ENCODE measurements at regions not wholly inside any gene's neighbourhood (a gene's known extent, or its start where the extent isn't known, plus 50 kb on each side); places are given as distances from the start of the nearest gene placed in this dataset.

DNA sequence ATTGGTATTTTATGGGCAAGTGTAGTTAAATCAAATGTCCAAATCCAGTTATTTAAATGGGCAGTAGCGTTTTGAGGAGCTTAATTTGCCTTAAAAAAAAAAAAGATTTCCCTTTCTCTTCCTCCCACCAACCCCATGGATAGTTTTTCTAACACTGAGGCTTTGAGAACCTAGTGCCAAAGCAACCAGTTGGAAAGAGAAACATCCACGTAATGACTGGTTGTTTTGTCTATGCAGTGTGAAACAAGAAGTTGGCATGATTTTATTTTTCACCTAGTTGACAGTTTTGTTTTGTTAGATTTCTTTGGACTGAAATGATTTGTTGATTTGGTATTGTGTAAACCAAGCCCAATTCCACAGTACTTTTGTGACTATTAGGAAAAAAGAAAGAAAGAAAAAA, 170.0 kb downstream of the SOX2 start:
- H3K36me3 Mint-ChIP-seq (ENCODE audit: low read depth): no peaks in the 10 kb centered on the region
- no peaks in the 10 kb centered on the region for H3K9me3 Mint-ChIP-seq
- H3K27me3 Mint-ChIP-seq (ENCODE audit: low read depth): no peaks in the 10 kb centered on the region
- DNase-seq (ENCODE audit: low spot score): no peak
- H3K4me1 Mint-ChIP-seq (ENCODE audit: low read depth): no peaks in the 10 kb centered on the region
- H3K27ac Mint-ChIP-seq: no peak overlapping the region
- no peak overlapping the region for H3K4me3 Mint-ChIP-seq

DNA sequence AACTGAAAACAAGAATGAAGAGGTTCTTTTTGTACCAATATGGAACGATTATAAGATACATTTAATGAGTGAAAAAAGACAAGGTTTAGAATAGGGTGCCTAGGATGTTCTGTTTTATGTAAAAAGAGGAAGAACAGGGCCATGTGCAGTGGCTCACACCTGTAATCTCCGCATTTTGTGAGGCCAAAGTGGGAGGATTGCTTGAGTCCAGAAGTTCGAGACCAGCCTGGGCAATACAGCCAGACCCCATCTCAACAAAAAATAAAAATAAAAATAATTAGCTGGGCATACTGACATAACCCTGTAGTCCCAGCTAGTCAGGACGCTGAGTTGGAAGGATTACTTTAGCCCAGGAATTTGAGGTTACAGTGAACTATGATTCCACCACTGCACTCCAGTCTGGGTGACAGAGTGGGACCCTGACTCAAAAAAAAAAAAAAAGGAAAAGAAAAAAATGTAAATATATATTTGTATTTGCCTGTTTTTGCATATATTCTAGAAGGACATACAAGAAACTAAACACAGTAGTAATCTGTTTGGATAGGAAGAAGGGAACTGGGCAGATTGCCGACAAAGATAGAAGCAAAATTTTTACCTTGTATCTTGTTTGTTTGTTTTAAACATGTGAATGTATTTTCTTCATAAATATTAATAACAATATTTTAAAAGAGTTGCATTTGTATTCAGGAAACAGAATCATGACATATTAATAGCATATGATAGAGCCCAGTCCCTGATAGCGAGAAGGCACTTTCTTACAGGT, 174.3 kb downstream of the SOX2 start:
- no peak for DNase-seq (ENCODE audit: low spot score)
- no peaks in the 10 kb centered on the region for H3K9me3 Mint-ChIP-seq
- H3K4me1 Mint-ChIP-seq (ENCODE audit: low read depth): no peaks in the 10 kb centered on the region

GRCh38 chr3:181886676-181887075, 175.0 kb downstream of the SOX2 start:
- Mint-ChIP-seq H3K4me3 (no peak overlapping the region), H3K4me1 (ENCODE audit: low read depth) (no peaks in the 10 kb centered on the region), H3K9me3 (no peaks in the 10 kb centered on the region), H3K36me3 (ENCODE audit: low read depth) (no peaks in the 10 kb centered on the region), H3K27ac (no peak overlapping the region), H3K27me3 (ENCODE audit: low read depth) (no peaks in the 10 kb centered on the region)
- DNase-seq (ENCODE audit: low spot score): no peak

More for the DNA sequence above, 174.3 kb downstream of the SOX2 start:
- no peak overlapping the region for H3K27ac Mint-ChIP-seq
- H3K36me3 Mint-ChIP-seq (ENCODE audit: low read depth): no peaks in the 10 kb centered on the region
- no peaks in the 10 kb centered on the region for H3K27me3 Mint-ChIP-seq (ENCODE audit: low read depth)
- H3K4me3 Mint-ChIP-seq: no peak overlapping the region

DNA sequence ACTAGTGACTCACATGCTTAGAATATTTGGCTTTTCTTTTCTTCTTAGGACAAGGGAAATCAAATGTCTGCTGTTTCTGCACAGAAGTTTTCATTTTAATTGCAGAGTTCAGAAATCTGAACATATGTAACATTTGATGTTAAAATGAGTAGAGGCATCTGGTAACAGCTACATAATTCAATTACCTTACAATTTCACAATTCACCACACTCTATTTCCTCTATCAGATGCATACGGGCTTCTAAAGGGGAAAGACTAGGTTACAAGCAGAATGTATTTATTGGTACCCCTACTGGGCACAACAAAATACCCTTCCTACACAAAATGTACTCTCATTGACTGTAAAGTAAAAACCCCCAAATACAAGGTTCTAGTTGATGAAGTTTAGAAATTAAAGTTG, 176.0 kb downstream of the SOX2 start:
- Mint-ChIP-seq H3K4me3 (no peak overlapping the region), H3K27ac (no peak overlapping the region)

GRCh38 chr3:181888234-181888633, 176.5 kb downstream of the SOX2 start:
- Mint-ChIP-seq H3K4me1 (ENCODE audit: low read depth) (no peaks in the 10 kb centered on the region), H3K9me3 (no peaks in the 10 kb centered on the region), H3K36me3 (ENCODE audit: low read depth) (no peaks in the 10 kb centered on the region), H3K4me3 (no peak overlapping the region), H3K27ac (no peak overlapping the region), H3K27me3 (ENCODE audit: low read depth) (no peaks in the 10 kb centered on the region)
- DNase-seq (ENCODE audit: low spot score): no peak

More for the DNA sequence above, 176.0 kb downstream of the SOX2 start:
- Mint-ChIP-seq H3K9me3 (no peaks in the 10 kb centered on the region), H3K36me3 (ENCODE audit: low read depth) (no peaks in the 10 kb centered on the region), H3K4me1 (ENCODE audit: low read depth) (no peaks in the 10 kb centered on the region), H3K27me3 (ENCODE audit: low read depth) (no peaks in the 10 kb centered on the region)
- DNase-seq (ENCODE audit: low spot score): no peak

GRCh38 chr3:181892848-181893247, 181.1 kb downstream of the SOX2 start:
- no peaks in the 10 kb centered on the region for H3K36me3 Mint-ChIP-seq (ENCODE audit: low read depth)
- H3K27me3 Mint-ChIP-seq (ENCODE audit: low read depth): no peaks in the 10 kb centered on the region
- no peaks in the 10 kb centered on the region for H3K9me3 Mint-ChIP-seq
- no peak for DNase-seq (ENCODE audit: low spot score)
- H3K4me1 Mint-ChIP-seq (ENCODE audit: low read depth): no peaks in the 10 kb centered on the region
- no peak overlapping the region for H3K27ac Mint-ChIP-seq
- no peak overlapping the region for H3K4me3 Mint-ChIP-seq

GRCh38 chr3:181896605-181897004, 184.9 kb downstream of the SOX2 start:
- no peak for DNase-seq (ENCODE audit: low spot score)

DNA sequence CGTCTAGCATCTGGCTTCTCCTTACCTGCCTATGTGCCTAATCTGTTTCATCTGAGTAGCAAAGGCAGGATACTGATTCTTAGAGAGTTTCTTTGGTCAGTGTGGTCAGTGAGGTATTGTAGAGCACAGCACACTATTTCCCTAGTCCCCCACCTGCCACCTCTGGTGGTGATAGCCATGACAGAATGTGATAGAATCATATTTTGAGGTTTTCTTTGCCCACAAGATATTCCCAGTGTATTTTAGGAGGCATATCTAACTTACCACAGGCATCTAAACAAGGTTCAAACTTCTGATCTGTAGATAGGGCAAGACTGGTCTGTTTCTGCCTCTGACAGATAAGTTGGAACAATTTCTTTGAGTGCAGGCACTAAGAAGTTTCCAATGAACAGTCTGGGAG, 188.0 kb downstream of the SOX2 start:
- no peaks in the 10 kb centered on the region for H3K9me3 Mint-ChIP-seq
- no peak overlapping the region for H3K4me3 Mint-ChIP-seq
- H3K36me3 Mint-ChIP-seq (ENCODE audit: low read depth): no peaks in the 10 kb centered on the region
- H3K4me1 Mint-ChIP-seq (ENCODE audit: low read depth): no peaks in the 10 kb centered on the region
- DNase-seq (ENCODE audit: low spot score): no peak
- H3K27me3 Mint-ChIP-seq (ENCODE audit: low read depth): no peaks in the 10 kb centered on the region
- no peak overlapping the region for H3K27ac Mint-ChIP-seq

More at GRCh38 chr3:181896605-181897004, 184.9 kb downstream of the SOX2 start:
- H3K27ac Mint-ChIP-seq: no peak overlapping the region
- H3K4me1 Mint-ChIP-seq (ENCODE audit: low read depth): no peaks in the 10 kb centered on the region
- no peaks in the 10 kb centered on the region for H3K27me3 Mint-ChIP-seq (ENCODE audit: low read depth)
- H3K4me3 Mint-ChIP-seq: no peak overlapping the region
- no peaks in the 10 kb centered on the region for H3K36me3 Mint-ChIP-seq (ENCODE audit: low read depth)
- no peaks in the 10 kb centered on the region for H3K9me3 Mint-ChIP-seq

- no peak overlapping the region for H3K27ac Mint-ChIP-seq
- H3K4me3 Mint-ChIP-seq: no peak overlapping the region
- no peaks in the 10 kb centered on the region for H3K4me1 Mint-ChIP-seq (ENCODE audit: low read depth)
- H3K9me3 Mint-ChIP-seq: no peaks in the 10 kb centered on the region
- H3K36me3 Mint-ChIP-seq (ENCODE audit: low read depth): no peaks in the 10 kb centered on the region
- H3K27me3 Mint-ChIP-seq (ENCODE audit: low read depth): no peaks in the 10 kb centered on the region
- DNase-seq (ENCODE audit: low spot score): no peak
These were observed 189.9 kb downstream of the SOX2 start for GRCh38 chr3:181901626-181902025.

GRCh38 chr3:181906338-181906737, 194.6 kb downstream of the SOX2 start:
- no peaks in the 10 kb centered on the region for H3K9me3 Mint-ChIP-seq
- H3K27ac Mint-ChIP-seq: no peak overlapping the region
- no peaks in the 10 kb centered on the region for H3K36me3 Mint-ChIP-seq (ENCODE audit: low read depth)
- no peak for DNase-seq (ENCODE audit: low spot score)
- H3K4me3 Mint-ChIP-seq: no peak overlapping the region
- H3K4me1 Mint-ChIP-seq (ENCODE audit: low read depth): no peaks in the 10 kb centered on the region
- no peaks in the 10 kb centered on the region for H3K27me3 Mint-ChIP-seq (ENCODE audit: low read depth)

GRCh38 chr3:181909241-181909640, 197.5 kb downstream of the SOX2 start:
- Mint-ChIP-seq H3K4me1 (ENCODE audit: low read depth) (no peaks in the 10 kb centered on the region), H3K36me3 (ENCODE audit: low read depth) (no peaks in the 10 kb centered on the region), H3K4me3 (no peak overlapping the region), H3K27ac (no peak overlapping the region), H3K9me3 (no peaks in the 10 kb centered on the region), H3K27me3 (ENCODE audit: low read depth) (no peaks in the 10 kb centered on the region)
- DNase-seq (ENCODE audit: low spot score): no peak

DNA sequence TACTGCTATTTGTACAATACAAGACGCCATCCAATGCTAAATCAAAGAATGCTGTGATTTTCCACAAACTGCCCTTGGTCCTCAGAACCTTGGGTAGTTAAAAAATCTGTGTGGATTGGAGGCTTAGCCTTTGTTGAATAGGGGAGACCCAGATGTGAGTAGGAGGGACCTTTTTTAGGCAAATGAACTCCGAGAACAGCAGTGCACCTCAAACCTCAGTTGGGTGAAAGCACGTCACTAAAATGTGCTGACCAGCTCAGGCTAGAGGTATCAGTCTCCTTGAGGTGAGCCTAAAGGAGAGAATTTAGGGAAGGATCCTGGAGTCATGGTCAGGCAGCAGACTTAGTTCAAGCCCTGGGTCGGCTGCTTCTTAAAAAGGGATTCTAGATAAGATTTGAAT, 200.7 kb downstream of the SOX2 start:
- Mint-ChIP-seq H3K36me3 (ENCODE audit: low read depth) (no peaks in the 10 kb centered on the region), H3K4me3 (no peak overlapping the region), H3K27me3 (ENCODE audit: low read depth) (no peaks in the 10 kb centered on the region), H3K27ac (no peak overlapping the region), H3K9me3 (no peaks in the 10 kb centered on the region), H3K4me1 (ENCODE audit: low read depth) (no peaks in the 10 kb centered on the region)
- no peak for DNase-seq (ENCODE audit: low spot score)

DNA sequence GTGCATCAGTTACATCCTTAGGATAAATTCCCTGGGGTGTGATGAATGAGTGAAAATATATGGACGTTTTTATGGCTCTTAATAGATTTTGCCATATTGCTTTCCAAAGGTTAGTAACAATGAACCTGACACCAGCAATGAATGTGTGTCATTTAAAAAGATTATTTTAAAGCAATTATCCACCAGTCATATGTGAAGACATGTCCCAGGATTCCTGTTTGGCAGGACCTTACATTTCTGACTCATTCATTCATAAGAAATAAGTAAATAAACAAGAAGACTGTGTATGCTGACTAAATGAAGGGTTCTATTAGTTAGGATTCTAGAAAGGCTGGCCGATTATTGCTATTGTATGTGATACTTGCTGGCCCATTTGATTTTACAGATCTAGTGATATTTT, 201.5 kb downstream of the SOX2 start:
- DNase-seq (ENCODE audit: low spot score): no peak
- Mint-ChIP-seq H3K27ac (no peak overlapping the region), H3K36me3 (ENCODE audit: low read depth) (no peaks in the 10 kb centered on the region), H3K9me3 (no peaks in the 10 kb centered on the region), H3K4me3 (no peak overlapping the region), H3K4me1 (ENCODE audit: low read depth) (no peaks in the 10 kb centered on the region), H3K27me3 (ENCODE audit: low read depth) (no peaks in the 10 kb centered on the region)

DNA sequence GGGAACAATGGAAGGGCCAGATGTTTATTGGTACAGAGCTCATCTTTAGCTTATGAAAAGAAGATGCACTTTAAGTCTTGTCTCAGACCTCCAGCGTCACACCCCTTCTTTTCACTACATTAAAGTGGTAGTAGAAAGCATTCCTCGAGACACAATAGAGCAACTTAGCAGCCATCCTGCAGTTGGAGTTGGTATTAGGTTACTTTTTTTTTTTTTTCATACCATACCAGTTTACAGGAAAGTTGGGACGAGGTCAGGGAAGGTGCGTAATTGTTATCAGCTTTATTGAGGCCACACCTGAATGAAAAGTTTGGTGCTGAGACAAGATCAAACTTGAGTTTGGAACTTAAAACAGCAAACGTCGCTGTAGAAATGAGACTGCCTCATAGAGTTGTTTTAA, 203.8 kb downstream of the SOX2 start:
- Mint-ChIP-seq H3K4me1 (ENCODE audit: low read depth) (no peaks in the 10 kb centered on the region), H3K36me3 (ENCODE audit: low read depth) (no peaks in the 10 kb centered on the region), H3K27me3 (ENCODE audit: low read depth) (no peaks in the 10 kb centered on the region), H3K4me3 (no peak overlapping the region), H3K27ac (no peak overlapping the region), H3K9me3 (no peaks in the 10 kb centered on the region)
- no peak for DNase-seq (ENCODE audit: low spot score)

GRCh38 chr3:181916013-181916412, 204.3 kb downstream of the SOX2 start:
- Mint-ChIP-seq H3K36me3 (ENCODE audit: low read depth) (no peaks in the 10 kb centered on the region), H3K4me3 (no peak overlapping the region), H3K27ac (no peak overlapping the region), H3K27me3 (ENCODE audit: low read depth) (no peaks in the 10 kb centered on the region), H3K9me3 (no peaks in the 10 kb centered on the region), H3K4me1 (ENCODE audit: low read depth) (no peaks in the 10 kb centered on the region)
- DNase-seq (ENCODE audit: low spot score): no peak
